ENCODE measurements at regions not wholly inside any gene's neighbourhood (a gene's known extent, or its start where the extent isn't known, plus 50 kb on each side); places are given as distances from the start of the nearest gene placed in this dataset.

DNA sequence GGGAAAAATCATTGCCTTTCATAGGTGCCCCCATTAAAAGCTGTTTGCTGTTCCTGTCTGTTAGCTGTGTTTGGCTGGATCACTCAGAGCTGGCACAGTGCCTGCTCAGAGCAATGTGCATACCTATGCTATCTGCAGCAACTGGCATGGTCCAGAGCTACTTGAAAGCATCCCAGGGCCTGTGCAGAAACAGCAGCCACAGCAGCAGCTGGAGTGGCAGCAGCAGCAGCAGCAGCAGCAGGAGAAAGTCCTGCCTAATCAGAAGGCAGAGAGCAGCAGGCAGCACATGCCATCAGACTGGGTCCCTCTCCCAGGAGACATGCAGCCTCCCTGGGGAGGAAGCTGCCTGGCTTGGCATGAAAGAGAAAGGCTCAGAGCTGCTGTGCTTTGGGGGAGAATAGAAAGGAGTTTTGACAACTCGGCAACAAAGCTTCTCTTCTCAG is 243.8 kb upstream of the WWC1 start:
- Histone ChIP-seq H3K27me3 (replicated peaks; ENCODE audit: control insufficient read depth, insufficient read depth, low read length) (no peaks in the 10 kb centered on the region; the same call in 1 of the 2 replicates), H3K4me3 (replicated peaks; ENCODE audit: low read depth, low read length) (no peak overlapping the region), H3K36me3 (ENCODE audit: control insufficient read depth, insufficient read depth, low read length) (no peaks in the 10 kb centered on the region)
- TF ChIP-seq, protein P1, sequence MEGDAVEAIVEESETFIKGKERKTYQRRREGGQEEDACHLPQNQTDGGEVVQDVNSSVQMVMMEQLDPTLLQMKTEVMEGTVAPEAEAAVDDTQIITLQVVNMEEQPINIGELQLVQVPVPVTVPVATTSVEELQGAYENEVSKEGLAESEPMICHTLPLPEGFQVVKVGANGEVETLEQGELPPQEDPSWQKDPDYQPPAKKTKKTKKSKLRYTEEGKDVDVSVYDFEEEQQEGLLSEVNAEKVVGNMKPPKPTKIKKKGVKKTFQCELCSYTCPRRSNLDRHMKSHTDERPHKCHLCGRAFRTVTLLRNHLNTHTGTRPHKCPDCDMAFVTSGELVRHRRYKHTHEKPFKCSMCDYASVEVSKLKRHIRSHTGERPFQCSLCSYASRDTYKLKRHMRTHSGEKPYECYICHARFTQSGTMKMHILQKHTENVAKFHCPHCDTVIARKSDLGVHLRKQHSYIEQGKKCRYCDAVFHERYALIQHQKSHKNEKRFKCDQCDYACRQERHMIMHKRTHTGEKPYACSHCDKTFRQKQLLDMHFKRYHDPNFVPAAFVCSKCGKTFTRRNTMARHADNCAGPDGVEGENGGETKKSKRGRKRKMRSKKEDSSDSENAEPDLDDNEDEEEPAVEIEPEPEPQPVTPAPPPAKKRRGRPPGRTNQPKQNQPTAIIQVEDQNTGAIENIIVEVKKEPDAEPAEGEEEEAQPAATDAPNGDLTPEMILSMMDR (IDR thresholded peaks at IDR 0.05; ENCODE audit: insufficient read depth, low read length, poor library complexity, severe bottlenecking) = no peak
- no peak for DNase-seq (ENCODE audit: extremely low read depth, insufficient read length)

- TF ChIP-seq, protein P1 (IDR thresholded peaks at IDR 0.05; ENCODE audit: insufficient read depth, low read length, poor library complexity, severe bottlenecking) = no peak
- Histone ChIP-seq H3K4me3 (replicated peaks; ENCODE audit: low read depth, low read length) (no peak overlapping the region), H3K27me3 (replicated peaks; ENCODE audit: control insufficient read depth, insufficient read depth, low read length) (no peaks in the 10 kb centered on the region; the same call in 1 of the 2 replicates), H3K36me3 (ENCODE audit: control insufficient read depth, insufficient read depth, low read length) (no peaks in the 10 kb centered on the region)
- DNase-seq (ENCODE audit: extremely low read depth, insufficient read length) = no peak
Observed at GRCh38 chr5:168048486-168048885, 243.0 kb upstream of the WWC1 start.

GRCh38 chr5:168052686-168053085 is 238.8 kb upstream of the WWC1 start:
- Histone ChIP-seq H3K27me3 (replicated peaks; ENCODE audit: control insufficient read depth, insufficient read depth, low read length) (no peaks in the 10 kb centered on the region; the same call in 1 of the 2 replicates), H3K4me3 (replicated peaks; ENCODE audit: low read depth, low read length) (no peak overlapping the region), H3K36me3 (ENCODE audit: control insufficient read depth, insufficient read depth, low read length) (no peaks in the 10 kb centered on the region)
- TF ChIP-seq, protein P1 (IDR thresholded peaks at IDR 0.05; ENCODE audit: insufficient read depth, low read length, poor library complexity, severe bottlenecking) = no peak
- no peak for DNase-seq (ENCODE audit: extremely low read depth, insufficient read length)

DNA sequence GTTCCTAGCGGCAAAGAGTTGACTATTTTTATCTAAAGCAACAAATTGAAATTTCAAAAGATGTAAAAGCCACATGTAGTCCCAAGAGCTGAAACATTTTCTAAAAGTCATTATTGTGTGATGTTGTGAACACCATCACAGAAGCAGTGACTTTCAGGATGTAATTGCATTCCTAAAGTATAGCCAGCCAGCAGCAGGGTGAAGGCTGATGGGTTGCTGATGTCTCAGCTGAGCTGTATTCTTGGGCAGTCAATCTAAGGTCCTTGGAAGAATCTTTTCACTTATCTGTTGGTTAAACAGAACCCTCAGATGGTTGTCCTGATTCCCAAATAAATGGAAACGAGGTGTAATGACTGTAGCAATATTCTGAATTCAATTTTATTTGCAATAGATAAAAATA is 237.4 kb upstream of the WWC1 start:
- H3K4me3 ChIP-seq (replicated peaks; ENCODE audit: low read depth, low read length) = no peak overlapping the region
- no peaks in the 10 kb centered on the region for H3K27me3 ChIP-seq (replicated peaks; ENCODE audit: control insufficient read depth, insufficient read depth, low read length)
- no peak for DNase-seq (ENCODE audit: extremely low read depth, insufficient read length)
- no peaks in the 10 kb centered on the region for H3K36me3 ChIP-seq (ENCODE audit: control insufficient read depth, insufficient read depth, low read length)
- TF ChIP-seq, protein P1 (IDR thresholded peaks at IDR 0.05; ENCODE audit: insufficient read depth, low read length, poor library complexity, severe bottlenecking) = no peak

- Histone ChIP-seq H3K4me3 (replicated peaks; ENCODE audit: low read depth, low read length) (no peak overlapping the region), H3K36me3 (ENCODE audit: control insufficient read depth, insufficient read depth, low read length) (no peaks in the 10 kb centered on the region), H3K27me3 (replicated peaks; ENCODE audit: control insufficient read depth, insufficient read depth, low read length) (no peaks in the 10 kb centered on the region)
- TF ChIP-seq, protein P1 (IDR thresholded peaks at IDR 0.05; ENCODE audit: insufficient read depth, low read length, poor library complexity, severe bottlenecking) = no peak
- no peak for DNase-seq (ENCODE audit: extremely low read depth, insufficient read length)
Observed at GRCh38 chr5:168055141-168055683, 236.2 kb upstream of the WWC1 start.

DNA sequence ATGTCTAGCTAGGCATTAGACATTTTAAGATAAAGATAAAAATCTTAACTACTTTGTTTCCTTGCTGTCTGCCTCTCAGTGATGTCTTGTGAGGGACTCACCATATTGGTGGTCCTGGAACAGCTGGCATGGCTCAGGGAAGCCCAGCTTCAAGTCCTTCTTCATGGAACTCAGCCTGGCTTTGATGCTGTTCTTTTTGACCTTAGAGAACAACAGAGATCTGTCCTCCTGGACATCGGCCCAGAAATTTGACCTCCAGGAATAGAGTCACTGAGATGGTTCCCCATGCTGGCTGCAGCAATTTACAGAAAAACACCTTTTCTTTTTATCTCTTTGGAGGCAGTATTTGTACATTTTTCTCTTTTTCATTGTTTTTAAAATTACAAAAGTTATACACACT is 235.5 kb upstream of the WWC1 start:
- Histone ChIP-seq H3K27me3 (replicated peaks; ENCODE audit: control insufficient read depth, insufficient read depth, low read length) (no peaks in the 10 kb centered on the region), H3K36me3 (ENCODE audit: control insufficient read depth, insufficient read depth, low read length) (no peaks in the 10 kb centered on the region), H3K4me3 (replicated peaks; ENCODE audit: low read depth, low read length) (no peak overlapping the region)
- TF ChIP-seq, protein P1 (IDR thresholded peaks at IDR 0.05; ENCODE audit: insufficient read depth, low read length, poor library complexity, severe bottlenecking) = no peak
- no peak for DNase-seq (ENCODE audit: extremely low read depth, insufficient read length)
